HEK293 (cell line): ENCODE measurements at regions not wholly inside any gene's neighbourhood (a gene's known extent, or its start where the extent isn't known, plus 50 kb on each side); places are given as distances from the start of the nearest gene placed in this dataset.

Experiments
- CTCF ChIA-PET: fragments of 350-600 bp; formaldehyde crosslinking; extraction: SDS; loops from one replicate; lab custom pipeline; 2021; ENCODE audit warnings: antibody characterized with exemption; lab: Yijun Ruan, JAX
- POLR2A ChIA-PET: fragments of 300-600 bp; formaldehyde crosslinking; extraction: SDS; loops from one replicate; lab custom pipeline; 2020; ENCODE audit warnings: antibody characterized with exemption, inconsistent platforms; lab: Yijun Ruan, JAX
- H3K27ac ChIP-seq: fragments of 200-500 bp; sonication (Bioruptor generic); 2 replicates; pipeline ENCODE4 v1.5.1; 2014; ENCODE audit warnings: low read depth, low read length, control low read depth, inconsistent platforms; ENCODE audit errors: extremely low read depth
- H3K36me3 ChIP-seq, 2 experiments: fragments of 200-500 bp in 1 of 2; sonication (Bioruptor generic) in 1 of 2; 1 replicate in 1 of 2; 2 replicates in 1 of 2; pipeline ENCODE4 v1.5.1; 2014 to 2017; ENCODE audit warnings: inconsistent platforms in 2 of 2, low read length in 2 of 2; ENCODE audit not compliant: control insufficient read depth in 2 of 2, insufficient read depth in 1 of 2
- H3K4me1 ChIP-seq: fragments of 200-500 bp; sonication (Bioruptor generic); 2 replicates; pipeline ENCODE4 v1.5.1; 2014; ENCODE audit warnings: mild to moderate bottlenecking, low read length, inconsistent platforms; ENCODE audit not compliant: control insufficient read depth, insufficient read depth
- H3K4me3 ChIP-seq: 2 replicates; pipeline ENCODE4 v1.5.1; 2011; ENCODE audit warnings: low read depth, mild to moderate bottlenecking, control low read depth, low read length, moderate library complexity
- H3K9me3 ChIP-seq: fragments of 200-500 bp; sonication (Bioruptor generic); 2 replicates; pipeline ENCODE4 v1.5.1; 2014; ENCODE audit warnings: low read depth, low read length, inconsistent platforms; ENCODE audit not compliant: control insufficient read depth, insufficient read depth
- KLF9 ChIP-seq: fragments of 450-650 bp; formaldehyde crosslinking; IDR thresholded peaks from 2 replicates; pipeline ENCODE4 v1.5.1; 2016; ENCODE audit warnings: missing biosample characterization, missing genetic modification characterization, low read depth
- PRDM1 ChIP-seq: fragments of 450-650 bp; formaldehyde crosslinking; IDR thresholded peaks from 2 replicates; pipeline ENCODE4; 2016; ENCODE audit warnings: missing biosample characterization, missing genetic modification characterization
- WT1 ChIP-seq: fragments of 450-650 bp; formaldehyde crosslinking; IDR thresholded peaks from 2 replicates; pipeline ENCODE4 v1.5.1; 2016; ENCODE audit warnings: missing biosample characterization, missing genetic modification characterization
- ZBTB20 ChIP-seq: fragments of 450-650 bp; formaldehyde crosslinking; IDR thresholded peaks from 2 replicates; pipeline ENCODE4 v1.5.1; 2016; ENCODE audit warnings: missing biosample characterization, missing genetic modification characterization
- ZFP69B ChIP-seq: fragments of 450-650 bp; formaldehyde crosslinking; IDR thresholded peaks from 2 replicates; pipeline ENCODE4 v1.5.1; 2016; ENCODE audit warnings: missing biosample characterization, missing genetic modification characterization
- ZNF114 ChIP-seq: fragments of 450-650 bp; formaldehyde crosslinking; IDR thresholded peaks from 2 replicates; pipeline ENCODE4 v1.5.0; 2017; ENCODE audit warnings: missing biosample characterization, missing genetic modification characterization
- ZNF121 ChIP-seq: fragments of 450-650 bp; formaldehyde crosslinking; IDR thresholded peaks from 2 replicates; pipeline ENCODE4 v1.5.1; 2016; ENCODE audit warnings: missing biosample characterization, missing genetic modification characterization
- ZNF132 ChIP-seq: fragments of 450-650 bp; formaldehyde crosslinking; IDR thresholded peaks from 2 replicates; pipeline ENCODE4 v1.5.1; 2017; ENCODE audit warnings: missing biosample characterization, missing genetic modification characterization, borderline replicate concordance
- ZNF157 ChIP-seq: fragments of 450-650 bp; formaldehyde crosslinking; IDR thresholded peaks from 2 replicates; pipeline ENCODE4 v1.5.1; 2016; ENCODE audit warnings: missing biosample characterization, missing genetic modification characterization
- ZNF2 ChIP-seq: fragments of 450-650 bp; formaldehyde crosslinking; IDR thresholded peaks from 2 replicates; pipeline ENCODE4 v1.5.1; 2016; ENCODE audit warnings: missing biosample characterization, missing genetic modification characterization
- ZNF202 ChIP-seq: fragments of 450-650 bp; formaldehyde crosslinking; IDR thresholded peaks from 2 replicates; pipeline ENCODE4 v1.5.1; 2016; ENCODE audit warnings: missing biosample characterization, missing genetic modification characterization, borderline replicate concordance
- ZNF248 ChIP-seq: fragments of 450-650 bp; formaldehyde crosslinking; IDR thresholded peaks from 2 replicates; pipeline ENCODE4 v1.5.1; 2017; ENCODE audit warnings: missing biosample characterization, missing genetic modification characterization
- ZNF426 ChIP-seq: fragments of 450-650 bp; formaldehyde crosslinking; IDR thresholded peaks from 2 replicates; pipeline ENCODE4 v1.5.1; 2017; ENCODE audit warnings: missing biosample characterization, missing genetic modification characterization, mild to moderate bottlenecking, inconsistent platforms, moderate library complexity
- ZNF548 ChIP-seq: fragments of 450-650 bp; formaldehyde crosslinking; IDR thresholded peaks from 2 replicates; pipeline ENCODE4 v1.5.1; 2016; ENCODE audit warnings: missing biosample characterization, missing genetic modification characterization
- ZNF610 ChIP-seq: fragments of 450-650 bp; formaldehyde crosslinking; IDR thresholded peaks from 2 replicates; pipeline ENCODE4 v1.5.1; 2016; ENCODE audit warnings: missing biosample characterization, missing genetic modification characterization, borderline replicate concordance
- ZNF658 ChIP-seq: fragments of 450-650 bp; formaldehyde crosslinking; IDR thresholded peaks from 2 replicates; pipeline ENCODE4; 2016; ENCODE audit warnings: missing biosample characterization, missing genetic modification characterization
- ZNF830 ChIP-seq: fragments of 450-650 bp; IDR thresholded peaks from 2 replicates; pipeline ENCODE4 v1.5.0; 2018; ENCODE audit warnings: missing biosample characterization, missing genetic modification characterization, low read depth, mild to moderate bottlenecking, moderate library complexity
- TF ChIP-seq, protein P1 (sequence below): fragments of 450-650 bp; formaldehyde crosslinking; IDR thresholded peaks from 2 replicates; pipeline ENCODE4 v1.5.1; 2016; ENCODE audit warnings: missing biosample characterization, missing genetic modification characterization, low read depth
- TF ChIP-seq, protein P2 (sequence below): fragments of 450-650 bp; formaldehyde crosslinking; IDR thresholded peaks from 2 replicates; pipeline ENCODE4 v1.5.1; 2017; ENCODE audit warnings: missing biosample characterization, missing genetic modification characterization
- TF ChIP-seq, protein P3 (sequence below): IDR thresholded peaks from 2 replicates; pipeline ENCODE4 v1.6.1; 2011; ENCODE audit warnings: mild to moderate bottlenecking, low read depth, low read length, borderline replicate concordance
- TF ChIP-seq, protein P4 (sequence below): fragments of 450-650 bp; IDR thresholded peaks from 2 replicates; pipeline ENCODE4 v1.5.1; 2018; ENCODE audit warnings: missing biosample characterization, mild to moderate bottlenecking, missing genetic modification characterization
- TF ChIP-seq, protein P5 (sequence below): fragments of 450-650 bp; formaldehyde crosslinking; optimal IDR thresholded peaks from 2 replicates; pipeline ENCODE3; 2016; ENCODE audit warnings: missing biosample characterization, mild to moderate bottlenecking, missing genetic modification characterization

DNA sequence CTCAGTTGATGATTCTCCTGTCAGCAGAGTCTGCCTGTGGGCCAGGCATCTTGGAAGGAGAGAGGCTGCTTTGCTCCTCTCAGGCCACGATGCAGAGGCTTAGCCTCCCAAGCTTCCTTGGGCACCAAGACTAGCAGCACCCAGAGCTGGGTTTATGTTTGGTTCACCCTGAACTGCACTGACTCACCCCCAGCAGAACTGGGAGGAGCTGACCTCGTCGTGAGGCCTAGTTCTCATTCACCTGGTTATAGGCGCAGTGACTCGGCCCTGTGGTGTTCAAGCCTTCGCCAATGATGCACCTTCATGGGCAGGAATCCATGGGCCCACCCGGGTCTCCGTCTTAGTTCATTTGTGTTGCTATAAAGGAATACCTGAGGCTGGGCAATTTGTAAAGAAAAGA, 122.0 kb upstream of the ZNF438 start:
- Histone ChIP-seq H3K4me3 (no peak overlapping the region), H3K27ac (no peak overlapping the region), H3K36me3 (no peaks in the 10 kb centered on the region), H3K4me1 (no peaks in the 10 kb centered on the region), H3K9me3 (no peaks in the 10 kb centered on the region)
- POLR2A ChIA-PET = no interaction called here
- TF ChIP-seq ZBTB20 = no peak
- TF ChIP-seq KLF9 = no peak
- TF ChIP-seq, protein P1, sequence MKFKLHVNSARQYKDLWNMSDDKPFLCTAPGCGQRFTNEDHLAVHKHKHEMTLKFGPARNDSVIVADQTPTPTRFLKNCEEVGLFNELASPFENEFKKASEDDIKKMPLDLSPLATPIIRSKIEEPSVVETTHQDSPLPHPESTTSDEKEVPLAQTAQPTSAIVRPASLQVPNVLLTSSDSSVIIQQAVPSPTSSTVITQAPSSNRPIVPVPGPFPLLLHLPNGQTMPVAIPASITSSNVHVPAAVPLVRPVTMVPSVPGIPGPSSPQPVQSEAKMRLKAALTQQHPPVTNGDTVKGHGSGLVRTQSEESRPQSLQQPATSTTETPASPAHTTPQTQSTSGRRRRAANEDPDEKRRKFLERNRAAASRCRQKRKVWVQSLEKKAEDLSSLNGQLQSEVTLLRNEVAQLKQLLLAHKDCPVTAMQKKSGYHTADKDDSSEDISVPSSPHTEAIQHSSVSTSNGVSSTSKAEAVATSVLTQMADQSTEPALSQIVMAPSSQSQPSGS (tag by site-specific recombination) = no peak
- TF ChIP-seq, protein P2, sequence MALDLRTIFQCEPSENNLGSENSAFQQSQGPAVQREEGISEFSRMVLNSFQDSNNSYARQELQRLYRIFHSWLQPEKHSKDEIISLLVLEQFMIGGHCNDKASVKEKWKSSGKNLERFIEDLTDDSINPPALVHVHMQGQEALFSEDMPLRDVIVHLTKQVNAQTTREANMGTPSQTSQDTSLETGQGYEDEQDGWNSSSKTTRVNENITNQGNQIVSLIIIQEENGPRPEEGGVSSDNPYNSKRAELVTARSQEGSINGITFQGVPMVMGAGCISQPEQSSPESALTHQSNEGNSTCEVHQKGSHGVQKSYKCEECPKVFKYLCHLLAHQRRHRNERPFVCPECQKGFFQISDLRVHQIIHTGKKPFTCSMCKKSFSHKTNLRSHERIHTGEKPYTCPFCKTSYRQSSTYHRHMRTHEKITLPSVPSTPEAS (tag by site-specific recombination) = no peak
- no peak for TF ChIP-seq ZNF2 (tag by site-specific recombination)
- TF ChIP-seq ZNF830 (tag by site-specific recombination) = no peak
- no peak for TF ChIP-seq ZNF132 (tag by site-specific recombination)
- TF ChIP-seq ZNF202 (tag by site-specific recombination) = no peak
- no peak for TF ChIP-seq ZNF114 (tag by site-specific recombination)
- TF ChIP-seq, protein P3, sequence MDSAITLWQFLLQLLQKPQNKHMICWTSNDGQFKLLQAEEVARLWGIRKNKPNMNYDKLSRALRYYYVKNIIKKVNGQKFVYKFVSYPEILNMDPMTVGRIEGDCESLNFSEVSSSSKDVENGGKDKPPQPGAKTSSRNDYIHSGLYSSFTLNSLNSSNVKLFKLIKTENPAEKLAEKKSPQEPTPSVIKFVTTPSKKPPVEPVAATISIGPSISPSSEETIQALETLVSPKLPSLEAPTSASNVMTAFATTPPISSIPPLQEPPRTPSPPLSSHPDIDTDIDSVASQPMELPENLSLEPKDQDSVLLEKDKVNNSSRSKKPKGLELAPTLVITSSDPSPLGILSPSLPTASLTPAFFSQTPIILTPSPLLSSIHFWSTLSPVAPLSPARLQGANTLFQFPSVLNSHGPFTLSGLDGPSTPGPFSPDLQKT = no peak
- TF ChIP-seq ZFP69B = no peak
- CTCF ChIA-PET = no interaction called here

DNA sequence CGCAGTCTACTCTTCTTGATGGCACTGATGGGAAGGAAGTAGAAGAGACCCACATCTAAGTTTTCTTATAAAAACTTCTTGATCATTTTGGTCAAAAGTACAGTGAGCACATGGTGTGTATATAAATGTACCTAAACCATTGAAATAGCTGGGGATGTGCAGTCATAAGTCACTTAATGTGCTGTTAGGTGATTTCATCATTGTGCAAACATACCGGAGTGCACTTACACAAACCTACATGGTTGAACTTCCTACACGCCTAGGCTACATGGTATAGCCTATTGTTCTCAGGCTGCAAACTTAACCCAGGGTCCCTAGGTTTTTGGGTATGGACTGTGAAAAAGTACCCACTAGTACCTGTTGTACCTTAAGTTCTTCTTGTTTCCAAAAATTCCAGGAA, 123.3 kb upstream of the ZNF438 start:
- TF ChIP-seq, protein P4, sequence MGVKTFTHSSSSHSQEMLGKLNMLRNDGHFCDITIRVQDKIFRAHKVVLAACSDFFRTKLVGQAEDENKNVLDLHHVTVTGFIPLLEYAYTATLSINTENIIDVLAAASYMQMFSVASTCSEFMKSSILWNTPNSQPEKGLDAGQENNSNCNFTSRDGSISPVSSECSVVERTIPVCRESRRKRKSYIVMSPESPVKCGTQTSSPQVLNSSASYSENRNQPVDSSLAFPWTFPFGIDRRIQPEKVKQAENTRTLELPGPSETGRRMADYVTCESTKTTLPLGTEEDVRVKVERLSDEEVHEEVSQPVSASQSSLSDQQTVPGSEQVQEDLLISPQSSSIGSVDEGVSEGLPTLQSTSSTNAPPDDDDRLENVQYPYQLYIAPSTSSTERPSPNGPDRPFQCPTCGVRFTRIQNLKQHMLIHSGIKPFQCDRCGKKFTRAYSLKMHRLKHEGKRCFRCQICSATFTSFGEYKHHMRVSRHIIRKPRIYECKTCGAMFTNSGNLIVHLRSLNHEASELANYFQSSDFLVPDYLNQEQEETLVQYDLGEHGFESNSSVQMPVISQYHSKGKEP (tag by site-specific recombination) = no peak
- TF ChIP-seq ZNF658 (no peak), WT1 (no peak), ZNF157 (no peak), ZNF548 (no peak), ZNF426 (tag by site-specific recombination) (no peak), ZNF610 (no peak), PRDM1 (tag by site-specific recombination) (no peak), ZNF121 (tag by site-specific recombination) (no peak), ZNF248 (tag by site-specific recombination) (no peak)
- TF ChIP-seq, protein P5, sequence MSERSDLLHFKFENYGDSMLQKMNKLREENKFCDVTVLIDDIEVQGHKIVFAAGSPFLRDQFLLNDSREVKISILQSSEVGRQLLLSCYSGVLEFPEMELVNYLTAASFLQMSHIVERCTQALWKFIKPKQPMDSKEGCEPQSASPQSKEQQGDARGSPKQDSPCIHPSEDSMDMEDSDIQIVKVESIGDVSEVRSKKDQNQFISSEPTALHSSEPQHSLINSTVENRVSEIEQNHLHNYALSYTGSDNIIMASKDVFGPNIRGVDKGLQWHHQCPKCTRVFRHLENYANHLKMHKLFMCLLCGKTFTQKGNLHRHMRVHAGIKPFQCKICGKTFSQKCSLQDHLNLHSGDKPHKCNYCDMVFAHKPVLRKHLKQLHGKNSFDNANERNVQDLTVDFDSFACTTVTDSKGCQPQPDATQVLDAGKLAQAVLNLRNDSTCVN (tag by site-specific recombination) = no peak
- TF ChIP-seq, all 188 proteins: peak for 0
- H3K27ac ChIP-seq = no peak overlapping the region
- CTCF ChIA-PET = no interaction called here
- H3K9me3 ChIP-seq = no peaks in the 10 kb centered on the region
- H3K36me3 ChIP-seq = no peaks in the 10 kb centered on the region
- no peak overlapping the region for H3K4me3 ChIP-seq
- H3K4me1 ChIP-seq = no peaks in the 10 kb centered on the region
- POLR2A ChIA-PET = no interaction called here
